DND-41 (cell line): ENCODE measurements at regions not wholly inside any gene's neighbourhood (a gene's known extent, or its start where the extent isn't known, plus 50 kb on each side); places are given as distances from the start of the nearest gene placed in this dataset.

Experiments used
- ATAC-seq: fragments of 200-7000 bp; cut with Tn5 transposase; 3 replicates; pipeline ENCODE4 v1.9.1; 2021; ENCODE audit warnings: low read depth; ENCODE audit not compliant: insufficient read depth
- DNase-seq: peaks from one replicate; pipeline ENCODE4 v3.0.0-alpha.2; 2020
- H2AFZ ChIP-seq: 2 replicates; pipeline ENCODE4 v1.6.0; 2012; ENCODE audit warnings: low read depth, low read length
- H3K27ac ChIP-seq: 2 replicates; pipeline ENCODE4 v1.5.1; 2012; ENCODE audit warnings: low read length, inconsistent platforms
- H3K27me3 ChIP-seq: fragments of 200-600 bp; sonication (generic); 2 replicates; pipeline ENCODE4 v1.6.0; 2012; ENCODE audit warnings: low read length, mild to moderate bottlenecking, inconsistent platforms; ENCODE audit not compliant: insufficient read depth, poor library complexity
- H3K36me3 ChIP-seq: 2 replicates; pipeline ENCODE4 v1.5.1; 2012; ENCODE audit warnings: low read length, inconsistent platforms; ENCODE audit not compliant: insufficient read depth
- H3K4me1 ChIP-seq: 2 replicates; pipeline ENCODE4 v1.5.1; 2012; ENCODE audit warnings: mild to moderate bottlenecking, low read length; ENCODE audit not compliant: insufficient read depth
- H3K4me2 ChIP-seq: 2 replicates; pipeline ENCODE4 v1.6.0; 2012; ENCODE audit warnings: mild to moderate bottlenecking, moderate library complexity, low read length, inconsistent platforms; ENCODE audit not compliant: insufficient read depth
- H3K4me3 ChIP-seq, 2 experiments: fragments of 200-600 bp in 1 of 2; shearing (Covaris generic) in 1 of 2; 2 replicates each; pipeline ENCODE4 v1.5.1; 2012 to 2016; ENCODE audit warnings: inconsistent platforms in 2 of 2, low read length in 2 of 2, mild to moderate bottlenecking in 2 of 2, low read depth in 1 of 2, moderate library complexity in 1 of 2
- H3K79me2 ChIP-seq: 2 replicates; pipeline ENCODE4 v1.6.0; 2012; ENCODE audit warnings: low read length, inconsistent platforms; ENCODE audit not compliant: insufficient read depth
- H3K9ac ChIP-seq: 2 replicates; pipeline ENCODE4 v1.6.0; 2012; ENCODE audit warnings: low read depth, mild to moderate bottlenecking, inconsistent platforms, low read length, moderate library complexity
- H3K9me3 ChIP-seq: 2 replicates; pipeline ENCODE4 v1.5.1; 2012; ENCODE audit warnings: low read length, moderate library complexity, mild to moderate bottlenecking, inconsistent platforms; ENCODE audit not compliant: insufficient read depth, severe bottlenecking
- H4K20me1 ChIP-seq: 2 replicates; pipeline ENCODE4 v1.6.0; 2012; ENCODE audit warnings: low read length; ENCODE audit not compliant: insufficient read depth
- EZH2 ChIP-seq: IDR thresholded peaks from 3 replicates; pipeline ENCODE4 v1.6.1; 2012; ENCODE audit warnings: borderline replicate concordance, low read depth, mild to moderate bottlenecking, moderate library complexity, low read length, inconsistent platforms; ENCODE audit not compliant: severe bottlenecking
- TF ChIP-seq, protein P1 (sequence below): IDR thresholded peaks from 2 replicates; pipeline ENCODE4 v1.5.1; 2012; ENCODE audit warnings: borderline replicate concordance, low read length, moderate library complexity, mild to moderate bottlenecking; ENCODE audit not compliant: poor library complexity, severe bottlenecking; ENCODE audit errors: extremely low read depth

DNA sequence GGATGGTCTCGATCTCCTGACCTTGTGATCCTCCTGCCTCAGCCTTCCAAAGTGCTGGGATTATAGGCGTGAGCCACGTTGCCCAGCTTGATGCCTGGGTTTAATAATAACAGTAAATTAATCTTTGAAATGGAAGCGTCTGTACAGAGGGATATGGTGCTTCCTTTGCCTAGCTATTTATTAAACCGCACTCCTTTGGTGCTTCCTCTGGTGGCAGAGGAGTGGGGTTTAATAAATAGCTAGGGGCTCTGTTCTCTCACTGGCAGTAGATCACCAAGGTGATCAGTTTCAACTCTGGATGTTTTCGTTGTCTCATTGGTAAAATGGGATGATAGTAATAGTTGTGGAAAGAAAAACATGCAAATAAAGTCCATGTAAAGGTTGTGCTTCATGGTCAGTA is 1122.5 kb upstream of the WWC1 start:
- H4K20me1 ChIP-seq: no peaks in the 10 kb centered on the region
- ATAC-seq (no peak), DNase-seq (no peak)
- no peak overlapping the region for H3K9ac ChIP-seq
- no peaks in the 10 kb centered on the region for H3K79me2 ChIP-seq
- no peak overlapping the region for H3K27ac ChIP-seq
- no peaks in the 10 kb centered on the region for H3K36me3 ChIP-seq
- H3K4me2 ChIP-seq: no peak overlapping the region
- H3K4me3 ChIP-seq: no peak overlapping the region
- no peaks in the 10 kb centered on the region for H3K9me3 ChIP-seq
- H2AFZ ChIP-seq: no peak overlapping the region
- no peaks in the 10 kb centered on the region for H3K27me3 ChIP-seq
- no peaks in the 10 kb centered on the region for H3K4me1 ChIP-seq
- no peak for TF ChIP-seq EZH2
- TF ChIP-seq, protein P1, sequence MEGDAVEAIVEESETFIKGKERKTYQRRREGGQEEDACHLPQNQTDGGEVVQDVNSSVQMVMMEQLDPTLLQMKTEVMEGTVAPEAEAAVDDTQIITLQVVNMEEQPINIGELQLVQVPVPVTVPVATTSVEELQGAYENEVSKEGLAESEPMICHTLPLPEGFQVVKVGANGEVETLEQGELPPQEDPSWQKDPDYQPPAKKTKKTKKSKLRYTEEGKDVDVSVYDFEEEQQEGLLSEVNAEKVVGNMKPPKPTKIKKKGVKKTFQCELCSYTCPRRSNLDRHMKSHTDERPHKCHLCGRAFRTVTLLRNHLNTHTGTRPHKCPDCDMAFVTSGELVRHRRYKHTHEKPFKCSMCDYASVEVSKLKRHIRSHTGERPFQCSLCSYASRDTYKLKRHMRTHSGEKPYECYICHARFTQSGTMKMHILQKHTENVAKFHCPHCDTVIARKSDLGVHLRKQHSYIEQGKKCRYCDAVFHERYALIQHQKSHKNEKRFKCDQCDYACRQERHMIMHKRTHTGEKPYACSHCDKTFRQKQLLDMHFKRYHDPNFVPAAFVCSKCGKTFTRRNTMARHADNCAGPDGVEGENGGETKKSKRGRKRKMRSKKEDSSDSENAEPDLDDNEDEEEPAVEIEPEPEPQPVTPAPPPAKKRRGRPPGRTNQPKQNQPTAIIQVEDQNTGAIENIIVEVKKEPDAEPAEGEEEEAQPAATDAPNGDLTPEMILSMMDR: no peak

DNA sequence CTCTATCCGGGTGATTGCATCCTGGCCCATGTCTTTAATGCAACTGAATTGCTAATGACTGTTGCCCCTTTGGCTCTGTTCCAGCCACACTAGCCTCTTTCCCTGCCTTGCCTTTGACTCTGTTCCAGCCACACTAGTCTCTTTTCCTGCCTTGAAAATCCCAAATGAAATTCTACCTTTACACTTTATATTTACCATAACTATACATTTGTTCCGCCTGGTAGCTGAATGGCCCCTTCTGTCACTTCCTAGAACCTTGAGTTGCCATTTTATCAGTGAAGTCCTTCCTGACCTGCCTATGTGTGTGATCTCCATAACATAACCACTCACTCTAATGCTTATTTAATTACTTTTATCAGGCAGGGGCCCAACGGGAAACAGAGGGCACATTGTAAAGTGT is 1120.4 kb upstream of the WWC1 start:
- TF ChIP-seq, protein P1: no peak
- no peak for TF ChIP-seq EZH2
- Histone ChIP-seq H3K27me3 (no peaks in the 10 kb centered on the region), H4K20me1 (no peaks in the 10 kb centered on the region), H2AFZ (no peak overlapping the region), H3K9me3 (no peaks in the 10 kb centered on the region), H3K79me2 (no peaks in the 10 kb centered on the region), H3K4me1 (no peaks in the 10 kb centered on the region), H3K4me2 (no peak overlapping the region), H3K36me3 (no peaks in the 10 kb centered on the region), H3K27ac (no peak overlapping the region), H3K9ac (no peak overlapping the region), H3K4me3 (no peak overlapping the region)
- DNase-seq (no peak), ATAC-seq (no peak)

DNA sequence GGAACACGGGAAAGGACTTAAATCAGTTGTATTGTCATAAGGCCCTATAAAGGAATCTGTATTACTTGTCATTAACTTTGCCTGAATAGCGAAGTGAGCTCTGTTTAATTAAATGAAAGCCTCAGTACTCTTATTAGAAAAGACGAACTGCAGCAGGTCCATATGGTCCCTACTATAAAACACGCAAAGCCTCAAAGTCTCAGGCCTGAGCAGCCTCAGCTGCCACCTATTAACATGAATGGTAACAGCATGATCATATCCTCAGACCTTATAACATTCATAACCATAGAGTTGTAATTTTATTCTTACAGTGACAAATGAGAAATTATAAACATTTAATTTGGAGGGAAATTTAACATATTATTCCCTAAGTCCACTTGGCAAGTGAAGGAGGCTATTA is 1113.7 kb upstream of the WWC1 start:
- no peaks in the 10 kb centered on the region for H3K36me3 ChIP-seq
- H3K4me1 ChIP-seq: no peaks in the 10 kb centered on the region
- ATAC-seq (no peak), DNase-seq (no peak)
- TF ChIP-seq EZH2: no peak
- TF ChIP-seq, protein P1: no peak
- H3K9me3 ChIP-seq: no peaks in the 10 kb centered on the region
- no peaks in the 10 kb centered on the region for H4K20me1 ChIP-seq
- H3K4me3 ChIP-seq: no peak overlapping the region
- no peaks in the 10 kb centered on the region for H3K79me2 ChIP-seq
- H3K27ac ChIP-seq: no peak overlapping the region
- H3K27me3 ChIP-seq: no peaks in the 10 kb centered on the region
- no peak overlapping the region for H3K9ac ChIP-seq
- H2AFZ ChIP-seq: no peak overlapping the region
- H3K4me2 ChIP-seq: no peak overlapping the region

DNA sequence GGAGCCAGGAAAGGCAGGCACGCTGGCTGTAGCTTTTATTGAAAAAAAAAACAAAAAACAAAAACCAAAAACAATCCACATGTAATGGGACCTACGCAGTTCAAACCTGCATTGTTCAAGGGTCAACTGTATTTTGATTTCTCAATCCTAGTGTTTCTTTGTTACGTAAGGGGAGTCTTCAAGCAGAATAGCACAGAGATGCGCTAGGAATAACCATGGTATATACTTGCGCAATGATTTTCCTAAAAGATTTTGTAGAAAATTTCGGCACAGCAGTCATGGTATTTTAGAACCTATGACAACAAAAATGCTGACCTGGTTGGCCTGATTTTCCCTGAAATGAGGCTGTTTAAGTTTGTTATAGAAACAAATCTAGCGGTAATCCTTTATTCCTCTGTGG is 1110.5 kb upstream of the WWC1 start:
- ATAC-seq: no peak
- Histone ChIP-seq H3K79me2 (no peaks in the 10 kb centered on the region), H2AFZ (no peak overlapping the region), H4K20me1 (no peaks in the 10 kb centered on the region), H3K4me1 (no peaks in the 10 kb centered on the region), H3K4me2 (no peak overlapping the region), H3K27me3 (no peaks in the 10 kb centered on the region), H3K9ac (no peak overlapping the region), H3K27ac (no peak overlapping the region), H3K4me3 (no peak overlapping the region), H3K36me3 (no peaks in the 10 kb centered on the region), H3K9me3 (no peaks in the 10 kb centered on the region)
- TF ChIP-seq, protein P1: no peak
- no peak for TF ChIP-seq EZH2
- no peak for DNase-seq
